ENCODE measurements at regions not wholly inside any gene's neighbourhood (a gene's known extent, or its start where the extent isn't known, plus 50 kb on each side); places are given as distances from the start of the nearest gene placed in this dataset.

DNA sequence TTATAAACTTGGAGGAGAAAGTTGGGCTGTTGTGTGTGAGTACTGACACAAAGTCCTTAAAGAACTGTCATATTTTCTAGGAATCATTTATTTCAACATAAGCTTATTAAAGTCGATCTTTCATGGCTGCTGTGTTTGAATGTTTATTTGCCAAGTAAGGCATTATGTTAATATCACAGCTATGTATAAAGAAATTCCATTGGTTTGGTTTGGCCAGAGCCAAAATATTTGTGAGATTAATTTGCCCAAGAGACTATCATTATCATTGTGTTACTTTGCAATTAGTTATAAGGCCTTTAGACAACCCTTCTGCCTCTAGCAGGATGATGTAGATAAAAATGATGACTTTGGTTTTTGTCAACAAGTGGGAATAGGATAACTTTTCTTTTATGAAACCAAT is 240.6 kb upstream of the NT5C1B start:
- no peak for DNase-seq (ENCODE audit: low read depth in 1 of 2, low spot score in 1 of 2)
- no peak for TF ChIP-seq REST (IDR thresholded peaks at IDR 0.05; ENCODE audit: insufficient replicate concordance, low read depth)
- no peak for TF ChIP-seq SPI1 (IDR thresholded peaks at IDR 0.05; ENCODE audit: borderline replicate concordance, low read depth)
- no peak for TF ChIP-seq POLR2AphosphoS5 (IDR thresholded peaks at IDR 0.05; ENCODE audit: low read depth)
- no peaks in the 10 kb centered on the region for H3K27me3 ChIP-seq (ENCODE audit: insufficient read depth, poor library complexity, severe bottlenecking)
- H3K27ac ChIP-seq (replicated peaks) = no peak overlapping the region
- no peak overlapping the region for H3K4me3 ChIP-seq (replicated peaks; ENCODE audit: insufficient read depth, low read length)

DNA sequence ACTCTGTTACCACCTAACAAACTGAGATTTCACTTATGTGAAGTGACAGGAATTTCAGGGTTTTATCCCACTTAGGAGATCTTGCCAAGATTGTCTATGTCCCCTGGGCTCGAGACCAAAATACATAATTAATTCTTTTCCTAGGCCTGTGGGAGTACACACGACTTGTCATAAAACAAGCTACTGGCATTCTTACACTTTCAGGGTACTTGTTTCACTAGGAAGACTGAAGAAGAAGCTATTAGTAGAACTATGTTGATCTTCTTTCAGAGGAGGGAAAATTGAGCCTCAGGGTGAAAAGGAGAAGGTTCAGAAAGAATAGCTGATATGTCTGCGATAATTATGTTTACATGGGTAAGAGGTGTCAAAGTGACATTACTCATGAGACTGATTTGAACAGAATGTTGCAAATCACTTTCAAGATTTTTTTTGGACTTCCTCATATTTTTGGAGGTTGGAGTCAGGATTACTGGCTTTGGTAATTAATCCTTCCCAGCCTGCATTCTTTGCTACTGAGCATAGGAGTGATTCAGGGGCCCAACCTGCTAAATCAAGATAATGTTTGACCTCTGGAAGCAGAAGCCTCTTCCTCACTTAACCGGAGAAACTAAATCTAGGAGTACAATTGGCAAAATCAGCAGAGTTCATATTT is 240.0 kb upstream of the NT5C1B start:
- Histone ChIP-seq H3K27ac (replicated peaks) (no peak overlapping the region), H3K27me3 (ENCODE audit: insufficient read depth, poor library complexity, severe bottlenecking) (no peaks in the 10 kb centered on the region), H3K4me3 (replicated peaks; ENCODE audit: insufficient read depth, low read length) (no peak overlapping the region)
- TF ChIP-seq GABPA (IDR thresholded peaks at IDR 0.05; ENCODE audit: low read depth) = no peak
- TF ChIP-seq POLR2AphosphoS5 (IDR thresholded peaks at IDR 0.05; ENCODE audit: low read depth) = no peak
- TF ChIP-seq, protein P1, sequence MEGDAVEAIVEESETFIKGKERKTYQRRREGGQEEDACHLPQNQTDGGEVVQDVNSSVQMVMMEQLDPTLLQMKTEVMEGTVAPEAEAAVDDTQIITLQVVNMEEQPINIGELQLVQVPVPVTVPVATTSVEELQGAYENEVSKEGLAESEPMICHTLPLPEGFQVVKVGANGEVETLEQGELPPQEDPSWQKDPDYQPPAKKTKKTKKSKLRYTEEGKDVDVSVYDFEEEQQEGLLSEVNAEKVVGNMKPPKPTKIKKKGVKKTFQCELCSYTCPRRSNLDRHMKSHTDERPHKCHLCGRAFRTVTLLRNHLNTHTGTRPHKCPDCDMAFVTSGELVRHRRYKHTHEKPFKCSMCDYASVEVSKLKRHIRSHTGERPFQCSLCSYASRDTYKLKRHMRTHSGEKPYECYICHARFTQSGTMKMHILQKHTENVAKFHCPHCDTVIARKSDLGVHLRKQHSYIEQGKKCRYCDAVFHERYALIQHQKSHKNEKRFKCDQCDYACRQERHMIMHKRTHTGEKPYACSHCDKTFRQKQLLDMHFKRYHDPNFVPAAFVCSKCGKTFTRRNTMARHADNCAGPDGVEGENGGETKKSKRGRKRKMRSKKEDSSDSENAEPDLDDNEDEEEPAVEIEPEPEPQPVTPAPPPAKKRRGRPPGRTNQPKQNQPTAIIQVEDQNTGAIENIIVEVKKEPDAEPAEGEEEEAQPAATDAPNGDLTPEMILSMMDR (IDR thresholded peaks at IDR 0.05; ENCODE audit: insufficient read depth, low read length) = no peak
- no peak for TF ChIP-seq REST (IDR thresholded peaks at IDR 0.05; ENCODE audit: insufficient replicate concordance, low read depth)
- no peak for TF ChIP-seq SPI1 (IDR thresholded peaks at IDR 0.05; ENCODE audit: borderline replicate concordance, low read depth)
- DNase-seq (ENCODE audit: low read depth in 1 of 2, low spot score in 1 of 2) = no peak

- TF ChIP-seq REST (IDR thresholded peaks at IDR 0.05; ENCODE audit: insufficient replicate concordance, low read depth) (no peak), GABPA (IDR thresholded peaks at IDR 0.05; ENCODE audit: low read depth) (no peak)
- TF ChIP-seq, protein P1 (IDR thresholded peaks at IDR 0.05; ENCODE audit: insufficient read depth, low read length) = no peak
- Histone ChIP-seq H3K4me3 (replicated peaks; ENCODE audit: insufficient read depth, low read length) (no peak overlapping the region), H3K27ac (replicated peaks) (no peak overlapping the region), H3K27me3 (ENCODE audit: insufficient read depth, poor library complexity, severe bottlenecking) (no peaks in the 10 kb centered on the region)
- no peak for DNase-seq (ENCODE audit: low read depth in 1 of 2, low spot score in 1 of 2)
Observed at GRCh38 chr2:18828296-18828695, 238.9 kb upstream of the NT5C1B start.
